NB4 (cell line): ENCODE measurements at regions not wholly inside any gene's neighbourhood (a gene's known extent, or its start where the extent isn't known, plus 50 kb on each side); places are given as distances from the start of the nearest gene placed in this dataset.

ENCODE experiments used
- DNase-seq: peaks from one replicate; pipeline ENCODE4 v3.0.0; 2010; ENCODE audit warnings: low read depth
- H3K4me3 ChIP-seq: one replicate; pipeline ENCODE4 v1.5.1; 2011; ENCODE audit warnings: mild to moderate bottlenecking, low read depth, low read length, moderate library complexity
- CTCF ChIP-seq: IDR thresholded peaks from one replicate; pipeline ENCODE4 v1.5.1; 2012; ENCODE audit warnings: low read depth, low read length
- MAX ChIP-seq: IDR thresholded peaks from 2 replicates; pipeline ENCODE4 v1.6.1; 2011; ENCODE audit warnings: low read depth, low read length
- MYC ChIP-seq: IDR thresholded peaks from 2 replicates; pipeline ENCODE4 v1.6.1; 2011; ENCODE audit warnings: low read depth, low read length
- POLR2A ChIP-seq: IDR thresholded peaks from 2 replicates; pipeline ENCODE4 v1.6.1; 2011; ENCODE audit warnings: mild to moderate bottlenecking; ENCODE audit not compliant: insufficient read length; ENCODE audit errors: extremely low read depth

GRCh38 chr4:11334887-11335286, 93.8 kb downstream of the HS3ST1 start:
- DNase-seq = no peak
- no peak overlapping the region for H3K4me3 ChIP-seq
- TF ChIP-seq MYC (no peak), MAX (no peak), POLR2A (no peak), CTCF (no peak)

GRCh38 chr4:11328401-11328800, 100.3 kb downstream of the HS3ST1 start:
- DNase-seq = no peak
- TF ChIP-seq MAX (no peak), CTCF (no peak), POLR2A (no peak), MYC (no peak)

GRCh38 chr4:11326021-11326420, 102.7 kb downstream of the HS3ST1 start:
- no peak for TF ChIP-seq POLR2A
- TF ChIP-seq CTCF = no peak
- TF ChIP-seq MYC = no peak
- TF ChIP-seq MAX = no peak
- no peak overlapping the region for H3K4me3 ChIP-seq
- DNase-seq = no peak

More at GRCh38 chr4:11328401-11328800, 100.3 kb downstream of the HS3ST1 start:
- H3K4me3 ChIP-seq = no peak overlapping the region

- DNase-seq = no peak
- H3K4me3 ChIP-seq = no peak overlapping the region
- TF ChIP-seq MYC = no peak
- no peak for TF ChIP-seq CTCF
- TF ChIP-seq POLR2A = no peak
- TF ChIP-seq MAX = no peak
Observed at GRCh38 chr4:11323771-11324170, 104.9 kb downstream of the HS3ST1 start.

- no peak for TF ChIP-seq MAX
- TF ChIP-seq POLR2A = no peak
- TF ChIP-seq MYC = no peak
- no peak overlapping the region for H3K4me3 ChIP-seq
- DNase-seq = no peak
Observed at GRCh38 chr4:11313157-11313943, 115.3 kb downstream of the HS3ST1 start.

- no peak overlapping the region for H3K4me3 ChIP-seq
- TF ChIP-seq MYC (no peak), MAX (no peak), CTCF (no peak), POLR2A (no peak)
- no peak for DNase-seq
Observed at GRCh38 chr4:11312389-11312788, 116.3 kb downstream of the HS3ST1 start.
